A549 (cell line): ENCODE measurements at regions not wholly inside any gene's neighbourhood (a gene's known extent, or its start where the extent isn't known, plus 50 kb on each side); places are given as distances from the start of the nearest gene placed in this dataset.

Experiments
- EP300 ChIP-seq, 2 experiments: fragments of >200 bp; sonication (Bioruptor Twin); formaldehyde crosslinking; IDR thresholded peaks; 2 replicates in 1 of 2; 3 replicates in 1 of 2; pipeline ENCODE4 v1.6.1; 2016 to 2017
- GATA3 ChIP-seq: IDR thresholded peaks from 2 replicates; pipeline ENCODE4 v1.6.1; 2012; ENCODE audit warnings: borderline replicate concordance
- HEYL ChIP-seq: fragments of 250-450 bp; sonication (Bioruptor Pico); IDR thresholded peaks from 2 replicates; pipeline ENCODE4 v1.8.0; 2021; ENCODE audit warnings: mild to moderate bottlenecking, moderate library complexity
- HOXA7 ChIP-seq: fragments of 250-450 bp; sonication (Bioruptor Pico); IDR thresholded peaks from 2 replicates; pipeline ENCODE4 v1.5.0; 2020; ENCODE audit warnings: mild to moderate bottlenecking, moderate library complexity
- TF ChIP-seq, protein P1 (sequence below): fragments of >200 bp; sonication (Bioruptor Twin); formaldehyde crosslinking; IDR thresholded peaks from 3 replicates; pipeline ENCODE4 v1.5.1; 2016

DNA sequence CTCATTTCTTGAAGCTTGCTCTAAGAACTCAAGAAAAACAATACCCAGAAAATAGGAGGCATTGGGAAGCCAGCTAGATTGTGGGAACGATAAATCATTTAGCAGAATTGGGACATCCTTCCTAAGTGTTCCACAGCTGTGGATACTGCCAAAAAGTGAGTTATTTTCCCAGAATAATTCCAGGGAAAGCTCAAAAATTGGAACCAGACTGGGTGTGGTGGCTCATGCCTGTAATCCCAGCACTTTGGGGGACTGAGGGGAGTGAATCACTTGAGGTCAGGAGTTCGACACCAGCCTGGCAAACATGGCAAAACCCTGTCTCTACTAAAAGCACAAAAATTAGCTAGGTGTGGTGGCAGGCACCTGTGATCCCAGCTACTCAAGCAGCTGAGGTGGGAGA lies 68.2 kb upstream of the GK2 start:
- TF ChIP-seq, protein P1, sequence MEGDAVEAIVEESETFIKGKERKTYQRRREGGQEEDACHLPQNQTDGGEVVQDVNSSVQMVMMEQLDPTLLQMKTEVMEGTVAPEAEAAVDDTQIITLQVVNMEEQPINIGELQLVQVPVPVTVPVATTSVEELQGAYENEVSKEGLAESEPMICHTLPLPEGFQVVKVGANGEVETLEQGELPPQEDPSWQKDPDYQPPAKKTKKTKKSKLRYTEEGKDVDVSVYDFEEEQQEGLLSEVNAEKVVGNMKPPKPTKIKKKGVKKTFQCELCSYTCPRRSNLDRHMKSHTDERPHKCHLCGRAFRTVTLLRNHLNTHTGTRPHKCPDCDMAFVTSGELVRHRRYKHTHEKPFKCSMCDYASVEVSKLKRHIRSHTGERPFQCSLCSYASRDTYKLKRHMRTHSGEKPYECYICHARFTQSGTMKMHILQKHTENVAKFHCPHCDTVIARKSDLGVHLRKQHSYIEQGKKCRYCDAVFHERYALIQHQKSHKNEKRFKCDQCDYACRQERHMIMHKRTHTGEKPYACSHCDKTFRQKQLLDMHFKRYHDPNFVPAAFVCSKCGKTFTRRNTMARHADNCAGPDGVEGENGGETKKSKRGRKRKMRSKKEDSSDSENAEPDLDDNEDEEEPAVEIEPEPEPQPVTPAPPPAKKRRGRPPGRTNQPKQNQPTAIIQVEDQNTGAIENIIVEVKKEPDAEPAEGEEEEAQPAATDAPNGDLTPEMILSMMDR = no peak
- TF ChIP-seq GATA3 (no peak), EP300 (IDR thresholded peaks at IDR 0.05) (no peak), HEYL (CRISPR knock-in tag) (no peak), HOXA7 (CRISPR knock-in tag) (no peak)
